GM12878 (cell line): ENCODE measurements at regions not wholly inside any gene's neighbourhood (a gene's known extent, or its start where the extent isn't known, plus 50 kb on each side); places are given as distances from the start of the nearest gene placed in this dataset.
"Not testable (repeated sequence)": the region's sequence is repeated elsewhere in the genome, so short reads cannot be mapped to it uniquely, and the experiment has no call there.

ENCODE experiments used
- ATAC-seq: fragments of 200-7000 bp; cut with Tn5 transposase; 3 replicates; pipeline ENCODE4 v1.9.1; 2020; ENCODE audit warnings: mild to moderate bottlenecking, moderate library complexity
- BruUV-seq: library from RNA; stranded (reverse); fragments of 400-500 nt; replicated peaks from 2 replicates; lab custom pipeline; 2021; lab: Mats Ljungman, UMichigan
- CTCF ChIA-PET: fragments of 300-600 bp; sonication (Branson Sonifier 250); formaldehyde crosslinking; extraction: SDS; loops from one replicate; lab custom pipeline; 2021; ENCODE audit warnings: inconsistent platforms; lab: Yijun Ruan, JAX
- POLR2A ChIA-PET: fragments of 350-600 bp; formaldehyde crosslinking; extraction: SDS; loops from one replicate; lab custom pipeline; 2021; ENCODE audit warnings: inconsistent platforms; lab: Charles Lee
- RAD21 ChIA-PET: fragments of 300-600 bp; sonication (Branson Sonifier 250); formaldehyde crosslinking; loops from one replicate; lab custom pipeline; 2023; ENCODE audit warnings: antibody characterized with exemption; ENCODE audit not compliant: unreplicated experiment; lab: Charles Lee
- SMC1A ChIA-PET: fragments of 300-600 bp; sonication (Branson Sonifier 250); formaldehyde crosslinking; loops from one replicate; lab custom pipeline; 2023; ENCODE audit not compliant: unreplicated experiment, uncharacterized antibody; lab: Charles Lee
- DNase-seq: peaks from one replicate; pipeline ENCODE4 v3.0.0-alpha.2; 2011; ENCODE audit warnings: low read depth, low spot score
- FAIRE-seq: peaks from 3 replicates; lab custom pipeline; 2011; peaks lifted over from hg19 to GRCh38; lab: Jason Lieb, UNC
- H2AFZ ChIP-seq: 2 replicates; pipeline ENCODE4 v1.6.0; 2011; ENCODE audit warnings: low read depth, low read length, control low read depth; ENCODE audit not compliant: control insufficient read depth
- H3K27ac ChIP-seq: 2 replicates; pipeline ENCODE4 v1.5.1; 2011; ENCODE audit warnings: control low read depth; ENCODE audit not compliant: control insufficient read depth, insufficient read depth
- H3K27me3 ChIP-seq, 2 experiments: replicated peaks in 1 of 2; 2 replicates each; pipeline versions ENCODE4 v1.6.0 to v1.6.1; 2011; ENCODE audit warnings: low read length in 1 of 2; ENCODE audit not compliant: control insufficient read depth in 2 of 2, insufficient read depth in 2 of 2
- H3K36me3 ChIP-seq, 2 experiments: 2 replicates each; pipeline ENCODE4 v1.5.1; 2011; ENCODE audit warnings: low read length in 1 of 2; ENCODE audit not compliant: control insufficient read depth in 2 of 2, insufficient read depth in 2 of 2
- H3K4me1 ChIP-seq: 2 replicates; pipeline ENCODE4 v1.6.1; 2011; ENCODE audit warnings: mild to moderate bottlenecking, low read length, moderate library complexity, mixed read lengths; ENCODE audit not compliant: control insufficient read depth, insufficient read depth
- H3K4me2 ChIP-seq: 2 replicates; pipeline ENCODE4 v1.6.0; 2011; ENCODE audit warnings: control low read depth; ENCODE audit not compliant: control insufficient read depth, insufficient read depth
- H3K4me3 ChIP-seq: fragments of 200-600 bp; sonication (generic); 2 replicates; pipeline ENCODE4 v1.5.1; 2016
- H3K79me2 ChIP-seq: 2 replicates; pipeline ENCODE4 v1.6.0; 2011; ENCODE audit warnings: low read length; ENCODE audit not compliant: control insufficient read depth, insufficient read depth
- H3K9ac ChIP-seq: 2 replicates; pipeline ENCODE4 v1.8.0; 2011; ENCODE audit warnings: low read length, control low read depth, mixed read lengths; ENCODE audit not compliant: control insufficient read depth, insufficient read depth
- H3K9me3 ChIP-seq: replicated peaks from 3 replicates; pipeline ENCODE4 v1.5.1; 2011; ENCODE audit warnings: mild to moderate bottlenecking, low read length; ENCODE audit not compliant: control insufficient read depth, insufficient read depth
- H4K20me1 ChIP-seq: 2 replicates; pipeline ENCODE4 v1.6.0; 2011; ENCODE audit not compliant: control insufficient read depth, insufficient read depth
- CBX3 ChIP-seq: fragments of 200-600 bp; sonication (generic); IDR thresholded peaks from 2 replicates; pipeline ENCODE4 v1.6.1; 2016; ENCODE audit warnings: low read depth, borderline replicate concordance
- CHD2 ChIP-seq: IDR thresholded peaks from 2 replicates; pipeline ENCODE4 v1.6.1; 2011; ENCODE audit warnings: low read depth, low read length, improper control_type of control experiment, borderline replicate concordance
- NFYB ChIP-seq: IDR thresholded peaks from 2 replicates; pipeline ENCODE4 v1.6.1; 2011; ENCODE audit warnings: low read depth, mild to moderate bottlenecking, low read length, improper control_type of control experiment, moderate library complexity; ENCODE audit not compliant: insufficient read depth
- PAX5 ChIP-seq: IDR thresholded peaks from 2 replicates; pipeline ENCODE4 v1.6.1; 2011; ENCODE audit warnings: low read depth, low read length, borderline replicate concordance
- RAD21 ChIP-seq: IDR thresholded peaks from 2 replicates; pipeline ENCODE4 v1.6.1; 2011; ENCODE audit warnings: mild to moderate bottlenecking, low read depth, low read length, moderate library complexity; ENCODE audit not compliant: insufficient read depth
- RB1 ChIP-seq: fragments of 450-650 bp; formaldehyde crosslinking; IDR thresholded peaks from 2 replicates; pipeline ENCODE4 v1.6.1; 2017; ENCODE audit warnings: mild to moderate bottlenecking, borderline replicate concordance
- RCOR1 ChIP-seq: conservative IDR thresholded peaks from 2 replicates; pipeline ENCODE4 v1.6.1; 2012; ENCODE audit warnings: low read depth, low read length, improper control_type of control experiment
- SIX5 ChIP-seq: IDR thresholded peaks from 2 replicates; pipeline ENCODE4 v1.6.1; 2011; ENCODE audit warnings: mild to moderate bottlenecking, low read depth, low read length, moderate library complexity; ENCODE audit not compliant: severe bottlenecking
- SP1 ChIP-seq: IDR thresholded peaks from one replicate; pipeline ENCODE4 v1.6.1; 2011; ENCODE audit warnings: low read depth, low read length
- SRF ChIP-seq, 2 experiments: IDR thresholded peaks; 2 replicates each; pipeline ENCODE4 v1.6.1; 2011; ENCODE audit warnings: low read depth in 2 of 2, low read length in 2 of 2, mild to moderate bottlenecking in 1 of 2, moderate library complexity in 1 of 2
- TAF1 ChIP-seq: IDR thresholded peaks from 2 replicates; pipeline ENCODE4 v1.6.1; 2011; ENCODE audit warnings: mild to moderate bottlenecking, low read depth, low read length, borderline replicate concordance
- ZNF24 ChIP-seq: fragments of 450-650 bp; IDR thresholded peaks from 2 replicates; pipeline ENCODE4 v1.6.1; 2017; ENCODE audit warnings: antibody characterized with exemption, mild to moderate bottlenecking
- WGBS: methylation state at CpG from one replicate; pipeline ENCODE4 v1.1.6; 2016; ENCODE audit warnings: low lambda C conversion rate; ENCODE audit not compliant: insufficient replicate concordance, insufficient coverage; ENCODE audit errors: missing lambda C conversion rate; 5-methylcytosine and 5-hydroxymethylcytosine counted together
- in situ Hi-C: fragments of 300-500 bp; cut with MboI; formaldehyde crosslinking; loops from 9 replicates; pipeline ENCODE4 v1.14.3; 2018; ENCODE audit warnings: mixed read lengths
- intact Hi-C: fragments of 100-400 bp; cut with micrococcal nuclease; formaldehyde crosslinking; loops from one replicate; pipeline ENCODE4 v1.14.2; 2022; ENCODE audit not compliant: unreplicated experiment
- TF ChIP-seq, protein P1 (sequence below): IDR thresholded peaks from 2 replicates; pipeline ENCODE4 v1.6.1; 2011; ENCODE audit warnings: low read depth, mild to moderate bottlenecking, low read length, moderate library complexity, borderline replicate concordance; ENCODE audit errors: extremely low read depth

DNA sequence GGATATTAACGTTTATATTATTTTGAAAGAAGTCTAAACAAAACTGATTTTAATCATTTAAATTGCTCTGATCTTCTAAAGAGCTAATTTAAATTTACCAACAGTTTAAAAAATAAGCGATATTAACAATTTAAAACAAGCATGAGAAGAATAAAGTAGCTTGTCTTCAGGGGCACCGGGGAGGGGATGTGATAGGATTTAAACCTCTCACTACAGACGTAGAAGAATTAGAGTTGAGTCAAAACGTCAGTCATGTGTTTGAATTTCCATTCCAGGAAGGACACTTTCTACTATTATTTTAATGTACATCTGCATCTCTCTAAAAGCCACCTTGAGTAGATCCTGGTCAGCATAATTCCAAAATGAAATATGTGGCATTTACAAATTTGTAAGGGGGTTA is 58.2 kb upstream of the TPTE start (continued):
- TF ChIP-seq, protein P1, sequence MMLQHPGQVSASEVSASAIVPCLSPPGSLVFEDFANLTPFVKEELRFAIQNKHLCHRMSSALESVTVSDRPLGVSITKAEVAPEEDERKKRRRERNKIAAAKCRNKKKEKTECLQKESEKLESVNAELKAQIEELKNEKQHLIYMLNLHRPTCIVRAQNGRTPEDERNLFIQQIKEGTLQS: no peak

DNA sequence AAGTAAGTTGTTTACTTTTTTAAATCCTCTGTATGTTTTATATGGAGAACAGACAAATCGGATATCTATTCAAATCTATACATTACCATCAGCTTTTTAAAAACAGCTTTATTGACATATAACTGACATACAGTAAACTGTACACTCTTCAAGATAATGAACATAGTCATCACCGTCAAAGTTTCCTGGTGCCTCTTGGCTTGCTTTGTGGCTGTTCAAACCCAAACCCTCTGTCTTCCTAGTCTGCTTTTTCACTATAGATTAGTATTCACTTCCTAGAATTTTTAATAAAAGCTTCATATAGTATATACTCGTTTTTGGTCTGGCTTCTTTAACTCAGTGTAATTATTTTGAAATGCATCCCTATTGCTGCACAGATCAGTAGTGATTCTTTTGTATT is 56.4 kb upstream of the TPTE start:
- ChIA-PET POLR2A (no interaction called here), RAD21 (no interaction called here), CTCF (no interaction called here), SMC1A (no interaction called here)
- FAIRE-seq (no peak), DNase-seq (no peak), ATAC-seq (no peak)
- H3K27ac ChIP-seq: no peak overlapping the region
- H3K4me2 ChIP-seq: no peak overlapping the region
- in situ Hi-C loops: no loop called here
- H3K4me3 ChIP-seq: no peak overlapping the region
- H3K27me3 ChIP-seq: no peaks in the 10 kb centered on the region
- no TSS peak for BruUV-seq
- intact Hi-C loops: no loop called here
- H3K9me3 ChIP-seq: no peaks in the 10 kb centered on the region; the same call in 2 of the 3 replicates
- H3K36me3 ChIP-seq: no peaks in the 10 kb centered on the region
- no peaks in the 10 kb centered on the region for H3K4me1 ChIP-seq
- no peaks in the 10 kb centered on the region for H3K79me2 ChIP-seq
- H2AFZ ChIP-seq: no peak overlapping the region
- no peak overlapping the region for H3K9ac ChIP-seq
- WGBS: 24% methylated on average over 3 of the region's 3 CpGs
- H4K20me1 ChIP-seq: no peaks in the 10 kb centered on the region
- TF ChIP-seq RAD21 (no peak), ZNF24 (no peak), TAF1 (no peak), SRF (IDR thresholded peaks at IDR 0.05; ENCODE audit: low read depth in 2 of 2, low read length in 2 of 2) (no peak), CHD2 (no peak), SIX5 (no peak), SP1 (no peak), CBX3 (no peak), RCOR1 (no peak), NFYB (no peak), PAX5 (no peak), RB1 (no peak)

DNA sequence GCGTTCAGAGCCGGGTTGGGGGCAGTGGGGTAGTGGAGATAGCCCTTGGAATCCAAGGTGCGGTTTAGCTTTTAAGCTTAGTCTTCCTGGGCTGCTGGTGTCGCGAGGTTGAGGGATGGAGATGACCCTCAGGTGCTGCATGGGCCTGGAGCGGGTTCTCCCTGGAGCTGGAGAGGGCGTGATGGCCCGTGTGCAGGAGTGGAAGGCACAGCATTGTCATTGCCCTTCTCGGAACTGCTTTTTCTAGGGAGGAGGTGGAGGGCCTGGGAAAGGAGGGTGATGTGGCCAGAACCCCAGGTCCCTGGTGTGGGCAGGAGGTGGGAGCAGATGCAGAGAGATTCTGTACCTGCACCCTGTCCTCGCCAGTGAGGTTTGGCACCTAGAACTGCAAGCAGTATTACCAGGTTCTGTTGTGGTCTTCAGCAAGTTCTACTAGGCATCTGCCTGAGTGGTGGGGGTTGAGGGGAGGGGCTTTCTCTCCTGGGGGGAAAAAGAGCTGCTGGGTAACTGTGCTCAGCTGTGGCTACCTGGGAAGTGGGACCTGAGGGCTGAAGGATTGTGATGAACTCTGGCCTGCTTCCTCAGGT is 55.8 kb upstream of the TPTE start:
- H3K9ac ChIP-seq, BruUV-seq, H2AFZ ChIP-seq, FAIRE-seq, H4K20me1 ChIP-seq, POLR2A ChIA-PET, H3K79me2 ChIP-seq, ATAC-seq, RAD21 ChIA-PET, intact Hi-C loops, SMC1A ChIA-PET, CTCF ChIA-PET, H3K27ac ChIP-seq, in situ Hi-C loops, DNase-seq, H3K4me2 ChIP-seq, H3K4me3 ChIP-seq, H3K9me3 ChIP-seq, H3K27me3 ChIP-seq, H3K36me3 ChIP-seq, H3K4me1 ChIP-seq: not testable (repeated sequence)
- 18% methylated on average over 10 of the region's 10 CpGs for WGBS
